K562 (cell line): ENCODE measurements at regions not wholly inside any gene's neighbourhood (a gene's known extent, or its start where the extent isn't known, plus 50 kb on each side); places are given as distances from the start of the nearest gene placed in this dataset.

Source experiments
- ATAC-seq: fragments of 200-7000 bp; cut with Tn5 transposase; 3 replicates; pipeline ENCODE4 v1.9.1; 2020; ENCODE audit warnings: moderate library complexity
- BruUV-seq: library from RNA; stranded (reverse); fragments of 400-500 nt; replicated peaks from 2 replicates; lab custom pipeline; 2021; lab: Mats Ljungman, UMichigan
- CTCF ChIA-PET: fragments of 300-600 bp; formaldehyde crosslinking; extraction: SDS; loops from one replicate; lab custom pipeline; 2021; ENCODE audit warnings: low intra/inter-chr PET ratio; lab: Yijun Ruan, JAX
- POLR2A ChIA-PET: fragments of 300-600, 350-650 bp; sonication (Branson Sonifier 250); formaldehyde crosslinking; extraction: SDS; loops from one replicate; lab custom pipeline; 2021; ENCODE audit warnings: antibody characterized with exemption, inconsistent platforms; lab: Yijun Ruan, JAX
- DNase-seq, 4 experiments: peaks; one replicate each; pipeline versions ENCODE4 v3.0.0 to v3.0.0-alpha.2; 2011 to 2018; ENCODE audit warnings: low spot score in 3 of 4, mixed read lengths in 3 of 4; ENCODE audit errors: extremely low read depth in 1 of 4
- FAIRE-seq: peaks from 2 replicates; lab custom pipeline; 2011; peaks lifted over from hg19 to GRCh38; lab: Jason Lieb, UNC
- H2AFZ ChIP-seq: 2 replicates; pipeline ENCODE4 v1.6.0; 2011; ENCODE audit warnings: low read depth, low read length, control low read depth, inconsistent platforms
- H3K27ac ChIP-seq: fragments of 200-600 bp; 3 replicates; pipeline ENCODE4 v1.8.0; 2011; ENCODE audit warnings: low read depth, mild to moderate bottlenecking, control low read depth, inconsistent platforms, low read length, moderate library complexity, mixed read lengths; ENCODE audit errors: extremely low read depth
- H3K27me3 ChIP-seq, 2 experiments: fragments of 300-600 bp in 1 of 2; 2 replicates in 1 of 2; 3 replicates in 1 of 2; pipeline versions ENCODE4 v1.6.0 to v1.8.0; 2011; ENCODE audit warnings: inconsistent platforms in 2 of 2, low read length in 2 of 2, mild to moderate bottlenecking in 1 of 2, mixed read lengths in 1 of 2, moderate library complexity in 1 of 2; ENCODE audit not compliant: control insufficient read depth in 2 of 2, insufficient read depth in 2 of 2
- H3K36me3 ChIP-seq: fragments of 300-600 bp; 3 replicates; pipeline ENCODE4 v1.8.0; 2011; ENCODE audit warnings: mild to moderate bottlenecking, low read length, inconsistent platforms; ENCODE audit not compliant: control insufficient read depth, insufficient read depth
- H3K4me1 ChIP-seq, 2 experiments: fragments of 200-600 bp in 1 of 2; replicated peaks in 1 of 2; 2 replicates in 1 of 2; 3 replicates in 1 of 2; pipeline versions ENCODE4 v1.5.1 to v1.8.0; 2011; ENCODE audit warnings: inconsistent platforms in 2 of 2, low read length in 2 of 2, mild to moderate bottlenecking in 1 of 2, mixed read lengths in 1 of 2, moderate library complexity in 1 of 2; ENCODE audit not compliant: control insufficient read depth in 2 of 2, insufficient read depth in 2 of 2
- H3K4me2 ChIP-seq: 2 replicates; pipeline ENCODE4 v1.6.1; 2011; ENCODE audit warnings: low read length, control low read depth, inconsistent platforms, mixed read lengths; ENCODE audit not compliant: insufficient read depth
- H3K4me3 ChIP-seq: fragments of 200-600 bp; sonication (generic), shearing (Covaris generic); 2 replicates; pipeline ENCODE4 v1.5.1; 2016; ENCODE audit warnings: control low read depth, inconsistent platforms
- H3K79me2 ChIP-seq: fragments of 200-600 bp; 3 replicates; pipeline ENCODE4 v1.8.0; 2011; ENCODE audit warnings: low read length, inconsistent platforms; ENCODE audit not compliant: control insufficient read depth, insufficient read depth
- H3K9ac ChIP-seq, 2 experiments: 2 replicates each; pipeline versions ENCODE4 v1.6.0 to v1.6.1; 2011; ENCODE audit warnings: low read depth in 2 of 2, low read length in 2 of 2, control low read depth in 1 of 2, inconsistent platforms in 1 of 2, mild to moderate bottlenecking in 1 of 2, mixed read lengths in 1 of 2; ENCODE audit not compliant: insufficient read depth in 1 of 2
- H3K9me1 ChIP-seq: one replicate; pipeline ENCODE4 v1.6.0; 2011; ENCODE audit warnings: inconsistent platforms, mild to moderate bottlenecking, low read length, moderate library complexity; ENCODE audit not compliant: control insufficient read depth, insufficient read depth
- H3K9me3 ChIP-seq: replicated peaks from 2 replicates; pipeline ENCODE4 v1.5.1; 2011; ENCODE audit warnings: low read depth, low read length, inconsistent platforms; ENCODE audit not compliant: control insufficient read depth, insufficient read depth
- H4K20me1 ChIP-seq: replicated peaks from 2 replicates; pipeline ENCODE4 v1.6.1; 2011; ENCODE audit warnings: low read length, inconsistent platforms, mixed read lengths; ENCODE audit not compliant: control insufficient read depth, insufficient read depth
- KLF1 ChIP-seq: fragments of 450-650 bp; IDR thresholded peaks from 2 replicates; pipeline ENCODE4 v1.6.1; 2016; ENCODE audit warnings: missing genetic modification characterization, missing compliant biosample characterization
- MAFK ChIP-seq: IDR thresholded peaks from 2 replicates; pipeline ENCODE4 v1.6.1; 2011; ENCODE audit warnings: low read length, improper control_type of control experiment
- NBN ChIP-seq: fragments of 450-650 bp; IDR thresholded peaks from 2 replicates; pipeline ENCODE4 v1.6.1; 2016; ENCODE audit warnings: low read depth, mild to moderate bottlenecking
- SMARCA4 ChIP-seq: fragments of 450-650 bp; IDR thresholded peaks from 2 replicates; pipeline ENCODE4 v1.6.1; 2016
- U2AF2 ChIP-seq: fragments of 200-400 bp; formaldehyde crosslinking; optimal IDR thresholded peaks from 2 replicates; pipeline ENCODE3; 2017; ENCODE audit warnings: low read depth, mild to moderate bottlenecking, low read length
- ZBTB26 ChIP-seq: fragments of 450-650 bp; formaldehyde crosslinking; IDR thresholded peaks from 2 replicates; pipeline ENCODE4 v1.4.0; 2022; ENCODE audit warnings: missing genetic modification characterization
- ZNF707 ChIP-seq: fragments of 250-450 bp; sonication (Bioruptor Pico); conservative IDR thresholded peaks from 2 replicates; pipeline ENCODE4 v1.8.0; 2022; ENCODE audit warnings: inconsistent platforms, mild to moderate bottlenecking, moderate library complexity
- WGBS: fragments of 100-300 bp; shearing (Covaris generic); methylation state at CpG from one replicate; pipeline ENCODE4 v1.1.6; 2016; ENCODE audit warnings: low coverage, mixed read lengths; ENCODE audit not compliant: insufficient coverage; ENCODE audit errors: missing lambda C conversion rate; 5-methylcytosine and 5-hydroxymethylcytosine counted together
- in situ Hi-C: fragments of 300-500 bp; cut with MboI; formaldehyde crosslinking; loops from 4 replicates; pipeline ENCODE4 v1.15.0; 2018; ENCODE audit warnings: inconsistent platforms, mixed read lengths
- intact Hi-C: fragments of 100-400 bp; cut with micrococcal nuclease; formaldehyde crosslinking; loops from 2 replicates; pipeline ENCODE4 v1.14.2; 2022

- TF ChIP-seq NBN: no peak
- TF ChIP-seq ZBTB26 (CRISPR knock-in tag): no peak
- TF ChIP-seq SMARCA4: no peak
- no peak for TF ChIP-seq MAFK
- TF ChIP-seq KLF1 (tag): no peak
- no peak for TF ChIP-seq ZNF707
These were observed 134.6 kb upstream of the RAB12 start (continued) for GRCh38 chr18:8474661-8475060.

- intact Hi-C loops (no loop called here), in situ Hi-C loops (no loop called here)
- no TSS peak for BruUV-seq
- POLR2A ChIA-PET: interaction anchor here (1.0 kb wide), 1 partner anchor 15 kb away, joined by 4 read pairs; no protein-coding TSS in a partner anchor
- Histone ChIP-seq H3K4me3 (no peak overlapping the region), H3K27ac (no peak overlapping the region), H3K79me2 (no peaks in the 10 kb centered on the region), H3K9me3 (no peaks in the 10 kb centered on the region)
- no peak for FAIRE-seq
- no peak for TF ChIP-seq U2AF2
- TF ChIP-seq, all 486 proteins: peak for 0
- CTCF ChIA-PET: no interaction called here
- Histone ChIP-seq H3K27me3 (peaks cover 32 to 48% of the 10 kb centered on the region in 2 experiments; a peak in 4 of 5 replicates), H3K4me2 (no peak overlapping the region), H3K9ac (no peak overlapping the region), H3K9me1 (no peaks in the 10 kb centered on the region), H3K36me3 (no peaks in the 10 kb centered on the region), H4K20me1 (no peaks in the 10 kb centered on the region; the same call in 1 of the 2 replicates), H2AFZ (no peak overlapping the region), H3K4me1 (no peaks in the 10 kb centered on the region)
- DNase-seq (no peak), ATAC-seq (no peak)
- WGBS: 0% methylated on average over 5 of the region's 5 CpGs
These were observed 131.6 kb upstream of the RAB12 start for GRCh38 chr18:8477615-8478014.
